B cell (primary cell): ENCODE measurements at regions not wholly inside any gene's neighbourhood (a gene's known extent, or its start where the extent isn't known, plus 50 kb on each side); places are given as distances from the start of the nearest gene placed in this dataset.

Experiments
- ATAC-seq: fragments of 200-7000 bp; cut with Tn5 transposase; one replicate; pipeline ENCODE4 v1.10.0; 2021; ENCODE audit warnings: low read depth, mild to moderate bottlenecking, moderate number of reproducible peaks, moderate library complexity
- CTCF ChIA-PET: fragments of 350-600 bp; sonication (Branson Sonifier 250); formaldehyde crosslinking; loops from one replicate; lab custom pipeline; 2021; ENCODE audit warnings: antibody characterized with exemption, inconsistent platforms; lab: Charles Lee
- POLR2A ChIA-PET: fragments of 350-600 bp; sonication (Branson Sonifier 250); formaldehyde crosslinking; loops from one replicate; lab custom pipeline; 2021; ENCODE audit warnings: antibody characterized with exemption; lab: Charles Lee
- DNase-seq: peaks from one replicate; pipeline ENCODE4 v3.0.0; 2013
- H2AFZ ChIP-seq: 2 replicates; pipeline ENCODE4 v1.6.1; 2012; ENCODE audit warnings: mild to moderate bottlenecking, low read depth, low read length; ENCODE audit not compliant: insufficient read depth, poor library complexity, severe bottlenecking
- H3K27ac ChIP-seq, 2 donors: 1 replicate in 1 of 2; 2 replicates in 1 of 2; pipeline ENCODE4 v1.5.1; 2012 to 2013; ENCODE audit warnings: low read length in 2 of 2, mild to moderate bottlenecking in 2 of 2, moderate library complexity in 1 of 2
- H3K27me3 ChIP-seq, 4 experiments: fragments of 200-600 bp in 1 of 4; sonication (generic) in 1 of 4; replicated peaks in 1 of 4; 1 replicate in 2 of 4; 2 replicates in 2 of 4; pipeline versions ENCODE4 v1.6.1 to v1.7.0; 2013 to 2016; ENCODE audit warnings: low read length in 3 of 4, mild to moderate bottlenecking in 2 of 4, mixed read lengths in 1 of 4, moderate library complexity in 1 of 4; ENCODE audit not compliant: insufficient read depth in 4 of 4, control insufficient read depth in 3 of 4; ENCODE audit errors: control extremely low read depth in 1 of 4
- H3K36me3 ChIP-seq, 2 experiments: replicated peaks in 1 of 2; 1 replicate in 1 of 2; 2 replicates in 1 of 2; pipeline versions ENCODE4 v1.6.1 to v1.7.1; 2013; ENCODE audit warnings: low read length in 1 of 2; ENCODE audit not compliant: insufficient read depth in 2 of 2, control insufficient read depth in 1 of 2; ENCODE audit errors: control extremely low read depth in 1 of 2, extremely low read depth in 1 of 2
- H3K4me1 ChIP-seq, 2 donors: fragments of 200-600 bp in 1 of 2; sonication (generic) in 1 of 2; 1 replicate in 1 of 2; 2 replicates in 1 of 2; pipeline versions ENCODE4 v1.5.1 to v1.6.1; 2013 to 2017; ENCODE audit warnings: low read length in 2 of 2; ENCODE audit not compliant: control insufficient read depth in 2 of 2, insufficient read depth in 2 of 2
- H3K4me2 ChIP-seq: replicated peaks from 2 replicates; pipeline ENCODE3; 2012; ENCODE audit warnings: mild to moderate bottlenecking, low read depth, low read length; ENCODE audit not compliant: poor library complexity, severe bottlenecking
- H3K4me3 ChIP-seq, 5 experiments: fragments of 200-600 bp in 1 of 5; sonication (generic) in 1 of 5; 1 replicate in 3 of 5; 2 replicates in 2 of 5; pipeline versions ENCODE4 v1.5.1 to v1.7.0; 2011 to 2016; ENCODE audit warnings: low read length in 4 of 5, mild to moderate bottlenecking in 4 of 5, low read depth in 2 of 5, control low read depth in 1 of 5, moderate library complexity in 1 of 5; ENCODE audit not compliant: insufficient read depth in 1 of 5; ENCODE audit errors: control extremely low read depth in 1 of 5, extremely low read depth in 1 of 5
- H3K79me2 ChIP-seq: fragments of 200-600 bp; sonication (generic); one replicate; pipeline ENCODE4 v1.6.0; 2016; ENCODE audit warnings: low read length; ENCODE audit not compliant: control insufficient read depth, insufficient read depth
- H3K9ac ChIP-seq: fragments of 200-600 bp; sonication (generic); 2 replicates; pipeline ENCODE4 v1.6.1; 2017; ENCODE audit warnings: mild to moderate bottlenecking, low read length, moderate library complexity
- H3K9me3 ChIP-seq, 3 donors: one replicate each; pipeline versions ENCODE4 v1.6.1 to v1.7.1; 2013; ENCODE audit warnings: low read length in 2 of 3; ENCODE audit not compliant: control insufficient read depth in 2 of 3, insufficient read depth in 1 of 3; ENCODE audit errors: control extremely low read depth in 1 of 3
- H4K20me1 ChIP-seq: 2 replicates; pipeline ENCODE4 v1.6.0; 2012; ENCODE audit warnings: mild to moderate bottlenecking, low read length; ENCODE audit not compliant: insufficient read depth, control insufficient read depth, poor library complexity, severe bottlenecking
- H3K27ac Mint-ChIP-seq: one replicate; pipeline ENCODE4 v1.8.0; 2021; ENCODE audit warnings: mixed read lengths
- H3K27me3 Mint-ChIP-seq: one replicate; pipeline ENCODE4 v1.8.0; 2021; ENCODE audit warnings: mixed read lengths
- H3K4me1 Mint-ChIP-seq: one replicate; pipeline ENCODE4 v1.8.0; 2021; ENCODE audit warnings: mixed read lengths
- H3K4me3 Mint-ChIP-seq: one replicate; pipeline ENCODE4 v1.8.0; 2021; ENCODE audit warnings: mixed read lengths
- H3K9me3 Mint-ChIP-seq: one replicate; pipeline ENCODE4 v1.8.0; 2022; ENCODE audit warnings: mixed read lengths; ENCODE audit not compliant: insufficient read depth
- CTCF ChIP-seq: fragments of 200-600 bp; IDR thresholded peaks from one replicate; pipeline ENCODE4 v1.8.0; 2022; ENCODE audit warnings: antibody characterized with exemption, mild to moderate bottlenecking
- EZH2 ChIP-seq: IDR thresholded peaks from 2 replicates; pipeline ENCODE4 v1.6.1; 2012; ENCODE audit warnings: borderline replicate concordance, low read depth, mild to moderate bottlenecking, moderate library complexity, low read length; ENCODE audit not compliant: insufficient read depth, poor library complexity, severe bottlenecking
- WGBS: methylation state at CpG from one replicate; pipeline ENCODE4 v1.1.5; 2013; ENCODE audit warnings: missing lambda C conversion rate; ENCODE audit not compliant: insufficient coverage; 5-methylcytosine and 5-hydroxymethylcytosine counted together
- intact Hi-C: fragments of 100-400 bp; cut with micrococcal nuclease; formaldehyde crosslinking; loops from one replicate; pipeline ENCODE4 v1.10.0; 2022

- no peak for DNase-seq
- no peaks in the 10 kb centered on the region for H3K27me3 Mint-ChIP-seq
- H3K27ac ChIP-seq, result no peak overlapping the region
- no peaks in the 10 kb centered on the region for H3K4me1 Mint-ChIP-seq
- H3K27ac Mint-ChIP-seq, result no peak overlapping the region
- ChIA-PET POLR2A (no interaction called here), CTCF (no interaction called here)
- WGBS, result no CpG with 5 or more reads among the region's 2 CpGs
- TF ChIP-seq EZH2 (no peak), CTCF (no peak)
- no peaks in the 10 kb centered on the region for H3K9me3 Mint-ChIP-seq
- H3K4me1 ChIP-seq, result no peaks in the 10 kb centered on the region
- no peaks in the 10 kb centered on the region for H3K27me3 ChIP-seq
- no peak overlapping the region for H3K4me3 Mint-ChIP-seq
- no peak overlapping the region for H3K4me2 ChIP-seq
- intact Hi-C loops, result no loop called here
- H3K9ac ChIP-seq, result no peak overlapping the region
- no peak overlapping the region for H2AFZ ChIP-seq
- H3K4me3 ChIP-seq, result no peak overlapping the region
- no peak for ATAC-seq
- no peaks in the 10 kb centered on the region for H3K36me3 ChIP-seq
- peaks cover 0 to 7% (median 1%) of the 10 kb centered on the region in 3 donors for H3K9me3 ChIP-seq
- no peaks in the 10 kb centered on the region for H4K20me1 ChIP-seq
- H3K79me2 ChIP-seq, result no peaks in the 10 kb centered on the region
Observed at GRCh38 chr13:68125087-68125480, 894.9 kb upstream of the PCDH9 start.

GRCh38 chr13:68124437-68125086 lies 894.4 kb upstream of the PCDH9 start:
- no peaks in the 10 kb centered on the region for H3K9me3 Mint-ChIP-seq
- POLR2A ChIA-PET, result no interaction called here

More at GRCh38 chr13:68124437-68125086, 894.4 kb upstream of the PCDH9 start:
- H3K4me2 ChIP-seq, result no peak overlapping the region
- Mint-ChIP-seq H3K4me3 (no peak overlapping the region), H3K27ac (no peak overlapping the region), H3K27me3 (no peaks in the 10 kb centered on the region), H3K4me1 (no peaks in the 10 kb centered on the region)
- H3K27me3 ChIP-seq, result no peaks in the 10 kb centered on the region
- CTCF ChIA-PET, result no interaction called here
- no peak overlapping the region for H3K27ac ChIP-seq
- no peaks in the 10 kb centered on the region for H3K79me2 ChIP-seq
- no peaks in the 10 kb centered on the region for H3K36me3 ChIP-seq
- DNase-seq (no peak), ATAC-seq (no peak)
- H3K4me3 ChIP-seq, result no peak overlapping the region
- intact Hi-C loops, result no loop called here
- H4K20me1 ChIP-seq, result no peaks in the 10 kb centered on the region
- no peak overlapping the region for H3K9ac ChIP-seq
- WGBS, result no CpG with 5 or more reads among the region's 2 CpGs
- H2AFZ ChIP-seq, result no peak overlapping the region
- no peak for TF ChIP-seq EZH2
- TF ChIP-seq CTCF, result no peak
- peaks cover 0 to 7% (median 1%) of the 10 kb centered on the region in 3 donors for H3K9me3 ChIP-seq
- H3K4me1 ChIP-seq, result no peaks in the 10 kb centered on the region
